CD4-positive, alpha-beta T cell treated with Interleukin-1 beta for 1 hour (primary cell): ENCODE measurements at regions not wholly inside any gene's neighbourhood (a gene's known extent, or its start where the extent isn't known, plus 50 kb on each side); places are given as distances from the start of the nearest gene placed in this dataset.
A peak's percentile ranks its signal among the peaks of the same experiment; 100 is the strongest.

Source experiments
- DNase-seq, 2 donors: peaks; one replicate each; pipeline ENCODE4 v3.0.0-alpha.2; 2020 to 2022

DNA sequence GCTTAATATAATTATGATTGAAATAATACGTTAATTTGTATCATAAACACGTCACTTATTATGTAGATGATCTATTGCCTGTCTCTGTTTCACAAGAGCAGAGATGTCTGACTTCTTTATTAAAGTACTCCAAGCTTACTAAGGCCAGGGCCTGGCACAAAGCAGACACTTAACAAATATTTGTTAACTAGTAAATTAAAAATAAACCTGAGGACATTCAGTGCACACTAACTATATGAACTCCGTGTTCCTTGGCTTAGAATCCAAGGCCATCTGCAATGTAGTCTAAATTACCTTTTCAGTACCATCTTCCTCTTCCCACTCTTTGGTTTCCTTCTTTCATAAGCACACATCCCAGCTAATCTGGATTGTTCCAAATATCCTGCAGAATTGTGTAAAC lies 210.8 kb upstream of the SOX9 start:
- DNase-seq = no peak

DNA sequence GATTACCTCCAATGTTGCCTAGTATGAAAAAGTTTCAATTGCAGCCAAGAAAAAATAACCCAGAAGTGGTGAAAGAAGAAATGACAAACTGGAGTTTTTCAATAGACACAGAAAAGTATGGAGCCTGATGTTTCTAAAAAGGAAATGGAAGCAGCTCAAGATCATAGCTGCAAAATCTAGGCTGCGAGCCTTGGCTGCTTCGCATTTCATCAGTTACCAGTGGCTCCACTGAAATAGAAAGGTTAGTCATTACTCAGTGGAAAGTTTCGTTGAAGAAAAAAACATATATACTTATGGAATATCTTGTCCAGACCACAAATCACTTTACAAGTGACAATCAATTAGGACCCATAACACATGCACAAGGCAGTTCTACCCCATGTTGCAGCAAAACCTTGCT lies 206.8 kb upstream of the SOX9 start:
- no peak for DNase-seq

DNA sequence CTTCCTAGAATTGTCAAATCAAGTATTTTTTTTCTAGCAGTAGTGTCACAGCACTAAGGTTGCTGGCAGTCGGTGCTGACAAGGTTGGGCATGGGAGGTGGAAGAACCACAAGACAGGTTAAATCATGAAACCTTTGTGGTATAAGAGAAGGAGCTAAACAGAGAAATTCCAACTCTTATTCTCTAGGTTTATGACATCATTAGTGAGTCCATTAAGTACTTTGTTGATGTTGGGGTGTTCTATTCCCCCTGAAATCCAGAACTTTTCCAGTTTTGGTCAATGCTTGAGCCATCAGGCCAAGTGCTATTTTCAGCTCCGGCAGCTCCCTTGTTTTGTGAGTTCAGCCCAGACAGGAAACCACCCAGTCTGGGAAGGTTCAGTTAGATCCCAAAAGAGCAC lies 206.0 kb upstream of the SOX9 start:
- DNase-seq = no peak

DNA sequence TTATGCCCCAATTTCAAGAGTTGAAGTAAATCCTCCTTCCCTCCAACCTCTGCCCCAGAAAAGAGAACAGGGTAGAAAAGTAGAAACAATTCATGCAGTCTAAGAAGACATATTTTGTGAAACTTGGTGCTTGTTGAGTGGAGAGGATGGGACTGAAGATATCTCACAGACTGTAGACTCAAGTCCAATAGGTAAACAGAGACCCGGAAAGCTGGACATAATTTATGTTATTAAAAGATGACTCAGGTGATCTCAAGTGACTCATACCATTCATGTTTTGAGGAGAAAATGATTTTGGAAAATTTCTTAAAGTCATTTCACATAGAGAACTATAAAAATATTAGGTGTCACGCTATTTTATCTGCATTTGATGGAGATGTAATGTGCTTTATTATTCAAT lies 203.1 kb upstream of the SOX9 start:
- no peak for DNase-seq

DNA sequence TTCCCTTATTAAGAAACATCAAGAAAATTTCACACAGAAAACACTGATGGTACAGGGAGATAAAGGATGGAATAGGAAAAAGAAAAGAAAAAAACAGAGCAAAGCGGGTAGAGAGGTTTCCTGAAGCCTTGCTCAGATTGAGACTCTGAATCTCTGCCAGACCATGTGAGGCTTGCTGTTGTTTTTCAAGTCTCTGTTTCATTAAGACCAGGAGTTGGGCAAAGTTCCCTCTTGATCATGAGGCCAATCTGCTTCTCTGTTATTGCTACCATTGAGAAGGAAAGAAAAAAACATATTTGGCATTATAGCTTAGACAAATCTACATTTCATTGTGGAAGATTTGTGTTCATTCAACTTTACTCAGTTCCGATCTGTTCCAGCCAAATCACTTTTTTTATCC lies 201.6 kb upstream of the SOX9 start:
- no peak for DNase-seq

DNA sequence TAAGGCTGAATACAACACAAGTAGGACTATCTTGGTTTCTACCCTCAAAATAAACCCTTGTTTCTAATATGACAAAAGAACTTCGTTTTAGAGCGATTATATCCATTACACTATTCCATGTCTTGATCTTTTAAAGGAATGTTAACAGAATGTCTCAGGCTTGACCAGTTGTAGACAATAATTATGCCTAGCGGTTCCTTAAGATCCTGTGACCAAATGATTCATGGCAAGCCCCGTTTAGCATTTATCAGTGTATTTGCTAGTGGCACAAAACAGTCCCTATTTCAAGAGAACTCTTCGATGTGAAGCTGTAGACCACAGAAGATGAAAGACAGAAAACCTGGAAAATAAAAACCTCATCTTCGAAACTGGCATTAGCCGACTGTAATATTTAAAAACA lies 200.9 kb upstream of the SOX9 start:
- DNase-seq = no peak

DNA sequence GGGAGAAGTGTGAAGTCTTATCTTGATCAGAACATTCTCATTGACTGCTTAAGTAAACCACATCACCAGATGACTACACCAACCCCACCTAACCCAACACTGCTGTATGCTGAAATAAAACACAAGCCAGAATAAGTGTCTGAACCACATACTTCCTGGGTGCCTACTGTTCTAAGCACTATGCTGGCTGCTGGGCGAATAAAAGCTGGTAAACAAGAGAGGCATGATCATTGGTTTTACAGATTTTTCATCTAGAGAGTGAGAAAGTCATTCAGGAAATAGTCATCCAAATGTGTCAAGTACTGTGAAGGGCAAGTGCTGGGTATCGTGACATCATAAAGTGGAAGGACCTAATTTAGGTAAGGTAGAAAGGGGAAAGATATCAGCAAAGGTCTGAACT lies 199.0 kb upstream of the SOX9 start:
- DNase-seq = peak in 1 of 2 donors; percentile 23

DNA sequence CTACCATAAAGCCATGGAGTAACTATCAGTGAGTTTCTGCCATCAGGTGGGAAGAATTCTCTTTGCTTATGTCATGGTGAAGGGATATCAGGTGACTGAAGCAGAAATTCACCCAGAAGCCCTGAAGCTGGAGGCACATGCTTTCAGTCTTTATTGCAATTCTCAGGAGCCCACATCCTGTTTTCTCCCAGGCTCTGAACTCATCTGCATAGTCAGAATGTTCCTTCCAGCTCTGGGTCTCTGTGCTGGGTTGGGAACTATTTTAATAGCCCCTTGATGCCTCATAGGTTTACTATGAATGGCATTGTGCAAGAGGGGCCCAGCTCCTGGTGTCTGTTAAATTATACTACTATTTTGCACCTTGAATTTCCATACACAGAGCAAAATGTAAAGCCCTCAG lies 198.4 kb upstream of the SOX9 start:
- DNase-seq = no peak

DNA sequence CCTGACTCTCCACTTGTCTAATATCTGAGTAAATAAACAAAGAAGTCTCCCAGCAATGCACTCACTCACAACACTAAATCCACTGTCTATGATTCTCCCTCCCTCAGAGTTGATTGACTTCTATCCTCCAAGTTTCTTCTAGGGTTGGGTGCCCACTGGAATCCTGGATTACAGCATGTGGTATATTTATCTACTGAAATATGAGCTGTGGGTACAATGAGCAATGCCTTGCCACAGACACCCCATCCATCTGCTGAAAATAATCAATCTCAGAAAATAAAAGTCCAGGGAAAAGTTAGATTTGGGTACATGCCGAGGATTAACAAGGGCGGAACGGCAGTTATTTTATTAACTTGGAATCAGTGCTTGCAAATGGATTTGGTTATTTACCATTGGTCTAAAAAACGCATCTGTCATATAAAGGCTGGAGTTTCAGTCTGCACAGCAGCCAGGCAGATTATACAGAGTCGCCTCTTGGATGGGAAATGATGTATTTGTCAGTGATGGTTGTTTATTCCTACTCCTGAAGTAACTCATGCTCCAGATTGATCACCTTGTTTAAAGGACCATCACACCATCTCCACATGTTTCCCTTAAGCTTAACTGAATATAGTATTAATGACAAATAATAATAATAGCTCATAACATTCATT lies 193.9 kb upstream of the SOX9 start:
- no peak for DNase-seq

DNA sequence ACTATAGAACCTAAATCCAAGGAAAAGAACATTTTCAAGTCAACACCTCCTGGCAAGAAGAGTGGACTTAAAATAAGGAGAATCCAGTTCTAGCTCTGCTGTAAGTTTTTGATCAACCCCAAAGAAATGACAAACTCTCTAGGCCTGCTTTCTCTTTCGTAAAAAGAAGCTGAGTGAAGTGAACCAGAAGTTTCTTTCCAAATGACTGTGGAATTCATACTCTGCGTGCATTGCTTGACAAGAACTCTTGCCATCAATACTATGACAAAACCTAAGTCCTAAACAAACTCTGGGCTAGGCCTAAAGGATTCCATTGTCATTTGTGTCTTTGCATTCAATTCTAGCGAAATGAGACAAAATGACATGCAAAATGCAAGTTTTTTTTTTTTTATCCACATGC lies 187.5 kb upstream of the SOX9 start:
- DNase-seq = no peak

DNA sequence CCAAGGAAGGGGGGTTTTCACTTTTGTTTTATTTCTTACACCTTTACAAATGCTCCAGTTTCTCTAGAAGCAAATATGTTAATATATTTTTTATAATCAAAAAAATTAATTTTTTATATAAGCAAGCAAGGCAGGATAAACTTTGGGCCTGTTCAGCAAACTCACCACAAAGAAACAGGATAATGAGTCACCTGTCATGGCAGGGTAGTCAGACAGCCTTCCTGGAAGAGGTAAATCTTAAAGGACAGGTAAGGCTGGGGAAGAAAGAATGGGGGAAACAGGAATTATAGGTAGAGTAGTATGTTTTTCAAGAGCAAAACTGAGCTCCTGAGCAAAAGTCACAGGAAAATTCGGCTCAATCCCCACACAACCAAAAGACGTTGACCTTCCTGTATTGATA lies 186.3 kb upstream of the SOX9 start:
- no peak for DNase-seq

DNA sequence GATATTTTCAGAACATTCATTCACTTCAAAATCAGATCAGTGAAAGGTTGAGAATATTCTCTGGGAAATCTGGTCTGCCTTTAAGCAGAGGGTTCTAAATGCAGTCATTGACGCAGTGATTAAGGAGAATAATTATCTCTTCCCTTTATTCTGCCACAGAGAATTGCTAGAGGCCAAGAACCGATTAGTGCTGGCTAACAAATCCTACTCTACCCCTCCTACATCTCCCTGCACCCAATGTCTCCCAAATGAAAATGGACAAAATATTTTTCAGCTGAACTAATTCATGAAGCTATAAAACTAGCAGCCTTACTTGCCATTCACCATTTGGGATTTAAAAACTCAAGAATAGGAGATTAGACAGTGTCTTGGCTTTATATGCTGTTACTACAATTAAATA lies 185.5 kb upstream of the SOX9 start:
- no peak for DNase-seq

DNA sequence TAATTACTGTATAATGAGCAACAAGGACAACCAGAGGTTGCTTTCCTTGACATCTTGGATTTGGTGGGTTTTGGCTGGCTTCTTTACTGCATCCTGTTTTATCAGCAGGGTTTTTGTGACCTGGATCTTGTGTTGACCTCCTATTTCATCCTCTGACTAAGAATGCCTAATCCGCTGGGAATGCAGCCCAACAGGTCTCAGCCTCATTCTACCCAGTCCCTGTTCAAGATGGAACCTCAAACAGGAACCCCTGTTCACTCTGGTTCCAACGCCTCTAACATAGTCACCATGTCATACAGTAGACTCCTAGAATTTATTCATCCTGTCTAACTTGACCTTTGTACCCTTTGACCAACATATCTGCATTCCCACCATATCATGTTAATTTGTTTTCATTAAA lies 183.8 kb upstream of the SOX9 start:
- DNase-seq = no peak

DNA sequence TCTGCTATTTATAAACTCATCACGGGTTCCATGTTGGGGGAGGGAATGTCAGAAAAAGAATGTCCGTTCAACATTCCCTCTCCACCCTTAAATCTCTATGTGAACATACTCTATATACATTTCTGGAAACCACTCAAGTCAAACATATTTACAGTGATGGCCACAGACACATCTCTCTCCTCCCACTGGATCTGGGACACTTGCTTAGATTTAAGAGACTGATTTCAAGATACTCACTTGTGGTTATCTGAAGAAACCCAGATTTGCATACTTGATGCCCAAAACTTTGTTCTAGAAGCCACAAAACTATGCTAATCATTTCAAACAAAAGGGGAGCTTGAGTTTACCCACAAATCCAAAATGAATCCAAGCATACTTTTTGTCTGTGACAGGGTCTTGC lies 182.9 kb upstream of the SOX9 start:
- DNase-seq = no peak

DNA sequence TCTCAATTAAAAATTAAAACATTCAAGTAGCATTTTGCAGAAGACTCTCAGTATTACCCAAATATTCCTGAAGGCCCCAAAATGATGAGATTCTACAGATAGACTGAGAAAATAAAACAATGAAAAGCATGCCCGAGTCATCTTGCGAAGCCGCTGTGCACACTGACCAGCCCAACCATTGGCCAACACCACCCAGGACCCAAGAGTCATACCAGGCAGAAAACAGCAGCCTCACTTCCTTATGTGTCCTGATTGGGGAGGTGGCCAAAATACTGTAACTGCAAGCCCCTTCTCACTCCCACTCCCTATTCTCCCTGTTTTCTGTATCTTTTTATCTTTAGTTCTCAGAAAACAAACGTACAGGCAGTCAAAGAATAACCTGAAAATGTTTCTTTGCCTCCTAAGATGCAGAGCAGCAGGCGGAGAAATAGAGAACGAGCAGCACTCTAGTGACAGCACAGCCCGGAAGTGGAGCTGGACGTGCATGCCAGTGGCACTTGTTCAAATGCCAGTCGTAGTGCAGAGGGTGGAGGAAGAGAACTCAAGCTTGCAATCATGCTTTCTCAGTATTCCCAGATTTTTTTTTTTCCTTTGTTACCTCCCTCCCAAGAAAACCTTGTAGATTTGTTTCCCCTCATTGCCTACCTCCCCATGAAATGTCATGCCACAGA lies 182.3 kb upstream of the SOX9 start:
- DNase-seq = no peak

DNA sequence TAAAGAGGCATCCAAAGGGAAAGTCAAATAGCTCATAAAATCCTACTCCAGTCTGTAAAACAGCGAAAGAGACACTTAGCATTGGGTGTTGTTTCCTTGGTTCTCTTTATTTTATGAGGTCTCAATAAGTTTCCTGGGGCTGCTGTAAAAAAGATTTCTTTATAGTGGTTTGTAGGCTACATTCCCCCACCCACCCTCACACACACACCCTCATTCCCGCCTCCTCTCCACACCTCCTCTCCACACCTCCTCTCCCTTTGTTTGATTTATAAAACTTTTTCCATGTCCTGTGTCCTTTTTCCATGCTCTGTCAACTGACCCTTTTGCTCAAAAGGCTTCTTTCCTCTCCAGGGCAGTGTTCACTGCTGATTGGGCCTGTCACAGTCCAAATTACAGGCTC lies 178.9 kb upstream of the SOX9 start:
- DNase-seq = no peak

DNA sequence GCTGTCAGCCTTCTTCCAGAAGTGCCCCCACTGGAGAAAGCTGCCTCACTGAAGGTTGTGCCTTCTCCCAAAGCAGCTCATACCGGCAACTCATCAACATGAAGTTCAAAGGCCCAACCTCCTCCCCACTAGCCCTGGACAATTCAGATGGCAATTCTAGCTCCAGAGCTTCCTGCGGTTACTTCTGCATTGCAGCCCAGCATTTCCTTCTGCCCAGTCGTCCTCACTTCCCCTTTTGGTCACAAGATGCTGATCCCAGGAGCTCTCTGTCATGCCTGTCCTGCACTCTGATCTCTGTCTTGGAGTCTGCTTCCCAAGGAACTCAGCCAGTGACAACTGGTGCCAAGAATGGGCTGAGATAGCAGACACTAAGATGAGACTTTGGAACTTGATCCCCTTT lies 178.2 kb upstream of the SOX9 start:
- no peak for DNase-seq

DNA sequence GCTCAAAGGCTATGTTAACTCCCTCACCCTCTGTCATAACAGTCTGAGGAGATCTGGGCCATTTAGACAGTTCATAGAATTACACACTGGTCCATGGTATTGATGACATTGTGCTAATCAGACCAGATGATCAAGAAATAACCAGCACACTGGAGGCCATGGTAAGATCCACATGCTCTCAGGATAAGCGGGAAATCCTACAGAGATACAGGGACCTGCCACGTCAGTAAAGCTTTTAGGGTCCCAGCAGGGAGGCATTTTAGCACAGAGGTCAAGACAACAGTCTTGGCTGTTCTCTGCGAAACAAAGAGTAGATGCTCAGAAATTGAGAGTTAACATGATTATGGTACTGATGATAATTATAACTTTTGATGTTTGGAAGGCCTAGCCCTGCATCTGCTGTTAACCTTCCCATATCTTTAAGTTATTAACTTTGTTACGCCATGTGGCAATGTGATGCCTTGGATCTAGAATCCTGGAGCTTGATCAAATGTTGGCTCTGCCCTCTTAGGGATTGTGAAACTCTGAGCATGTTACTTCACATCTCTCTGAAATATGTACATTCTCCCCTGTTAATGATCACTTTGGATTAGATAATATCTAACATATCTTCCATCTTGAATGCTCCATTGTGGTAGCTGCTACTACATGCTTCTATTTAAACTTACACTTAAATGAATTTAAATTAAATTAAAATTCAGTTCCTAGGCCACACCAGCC lies 172.0 kb upstream of the SOX9 start:
- no peak for DNase-seq

DNA sequence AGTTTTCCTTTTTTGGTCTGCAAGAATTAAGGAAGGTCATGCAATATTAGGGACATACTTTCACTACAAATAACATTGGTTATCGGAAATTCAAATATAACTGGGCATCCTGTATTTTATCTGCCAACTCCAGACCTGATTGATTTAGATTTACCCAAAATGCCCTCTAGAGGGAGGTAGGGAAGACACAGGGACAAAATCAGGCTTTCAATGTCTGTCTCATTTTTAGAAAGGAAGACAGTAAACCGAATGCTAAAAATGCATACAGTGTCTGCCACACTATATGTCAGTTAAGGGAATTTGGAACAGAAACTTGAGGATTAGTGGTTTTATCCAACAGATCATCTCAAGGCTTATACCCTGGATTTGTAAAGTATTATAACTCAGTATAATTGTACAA lies 161.7 kb upstream of the SOX9 start:
- DNase-seq = no peak

DNA sequence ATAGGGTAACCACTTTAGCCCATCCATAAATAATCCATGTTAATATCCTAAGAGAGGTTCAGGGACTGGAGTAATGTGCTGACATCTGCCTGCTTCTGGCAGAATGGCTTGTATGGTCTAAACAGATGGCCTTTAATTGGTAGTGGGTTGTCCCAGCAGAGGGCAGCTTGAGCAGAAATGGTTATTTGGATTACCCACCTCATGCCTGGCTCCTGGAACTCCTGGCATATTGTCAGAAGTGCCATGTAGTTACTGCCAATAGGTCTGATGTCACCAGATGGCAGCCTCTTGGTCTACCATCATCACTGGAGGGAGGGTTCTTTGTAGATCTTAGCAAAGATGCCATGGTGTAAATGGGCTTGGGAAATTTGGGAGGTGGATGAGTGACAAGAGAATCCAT lies 157.5 kb upstream of the SOX9 start:
- DNase-seq = no peak

DNA sequence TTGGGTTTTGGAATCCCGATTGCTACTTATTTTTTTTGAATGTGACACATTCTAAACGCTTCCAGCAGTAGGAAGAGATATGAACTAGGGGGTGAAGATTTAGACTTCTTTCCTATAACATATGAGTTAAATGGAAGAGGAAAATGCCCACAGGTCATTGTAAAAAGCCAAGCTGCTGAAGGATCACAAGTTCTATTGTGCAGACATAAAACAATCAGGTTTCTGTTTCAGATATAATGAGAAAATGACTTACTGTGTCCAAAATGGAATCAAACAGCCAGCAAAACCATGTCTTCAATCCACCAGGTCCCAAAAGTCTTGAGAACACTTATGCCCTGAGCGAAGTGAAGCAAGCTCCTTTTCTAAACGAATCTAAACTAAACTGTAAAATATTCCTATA lies 157.0 kb upstream of the SOX9 start:
- DNase-seq = no peak

DNA sequence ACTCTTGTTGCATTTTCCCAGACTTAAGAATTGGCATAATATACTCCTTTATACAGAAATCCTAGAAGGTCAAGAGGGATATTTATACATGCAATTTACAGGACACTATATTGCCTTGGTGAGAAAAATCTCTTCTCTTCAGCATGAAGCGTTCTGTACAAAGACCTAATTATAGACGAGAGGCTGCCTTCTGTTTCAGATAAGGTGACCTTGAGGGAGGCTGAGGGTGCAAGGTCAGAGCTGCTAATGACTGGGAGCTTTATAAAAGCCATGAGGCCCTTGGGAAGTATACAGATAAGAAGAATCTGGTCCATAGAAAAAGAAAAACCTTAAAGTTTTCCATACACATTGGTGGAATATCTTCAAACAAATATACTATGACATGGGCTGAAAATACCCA lies 156.3 kb upstream of the SOX9 start:
- no peak for DNase-seq

DNA sequence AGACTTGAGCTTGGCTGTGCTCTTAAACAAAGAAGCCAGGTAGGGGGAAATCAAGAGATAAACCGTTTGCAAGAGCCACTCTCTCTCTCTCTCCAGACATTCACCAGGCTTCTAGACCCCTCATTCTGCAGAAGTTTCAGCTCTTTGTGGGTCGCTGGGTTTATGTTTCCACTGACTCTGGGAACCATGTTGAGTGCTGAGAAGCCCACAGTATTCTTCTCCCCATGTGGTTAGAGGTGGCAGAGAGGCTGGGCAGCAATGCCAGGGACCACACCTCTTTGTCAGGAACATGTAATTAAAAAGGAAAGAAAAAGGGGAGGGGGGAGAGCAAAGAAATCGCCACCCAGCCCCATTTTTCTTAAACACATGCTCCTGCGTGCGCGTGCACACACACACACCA lies 154.8 kb upstream of the SOX9 start:
- DNase-seq = no peak

DNA sequence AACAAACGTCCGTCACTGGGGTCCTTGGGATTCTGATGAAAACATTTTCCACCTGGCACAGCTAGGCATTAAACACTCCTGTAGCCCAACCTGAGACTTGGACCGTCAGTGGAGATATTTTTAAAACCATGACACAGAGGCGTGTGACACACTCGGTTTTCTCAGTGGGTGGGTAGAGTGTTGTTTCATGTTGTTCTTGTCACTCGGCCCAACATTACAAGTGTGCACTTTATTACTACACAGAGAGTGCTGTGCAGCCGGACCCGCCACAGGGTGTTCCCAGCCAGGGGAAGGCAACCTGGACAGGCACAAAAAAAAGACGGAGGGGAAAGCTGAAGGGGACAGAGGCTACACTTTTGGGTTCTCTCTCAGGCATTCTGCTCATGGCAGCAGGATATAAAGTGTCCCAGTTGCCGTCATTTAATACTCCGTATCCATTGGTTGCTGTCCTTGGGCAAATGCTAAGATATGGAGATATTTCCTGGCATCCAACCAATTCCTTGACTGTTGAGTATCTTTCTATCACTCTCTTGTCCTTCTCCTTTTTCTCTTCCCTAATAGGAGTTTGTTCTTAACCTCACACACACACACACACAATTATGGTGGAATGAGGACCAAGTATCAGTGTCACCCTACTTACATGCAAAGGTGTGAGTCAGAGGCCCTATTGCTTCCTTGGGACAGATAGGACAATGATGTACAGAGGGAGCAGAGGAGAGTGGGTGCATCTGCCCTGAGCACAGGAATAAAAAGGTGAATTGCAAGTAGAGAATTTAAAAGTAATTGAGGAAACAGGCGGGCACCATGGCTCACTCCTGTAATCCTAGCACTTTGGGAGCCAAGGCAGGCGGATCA lies 154.1 kb upstream of the SOX9 start:
- no peak for DNase-seq
